NCI-H128 (cell line): ENCODE measurements at regions not wholly inside any gene's neighbourhood (a gene's known extent, or its start where the extent isn't known, plus 50 kb on each side); places are given as distances from the start of the nearest gene placed in this dataset.

Experiments used
- DNase-seq: peaks from one replicate; lab custom pipeline; 2025; ENCODE audit not compliant: unreplicated experiment; lab: John Stamatoyannopoulos, UW

- DNase-seq: no peak
Measured at GRCh38 chr22:27616033-27616432, 185.5 kb downstream of the MN1 start.

GRCh38 chr22:27617214-27617881, 184.2 kb downstream of the MN1 start:
- DNase-seq: no peak

- no peak for DNase-seq
Measured at GRCh38 chr22:27620367-27621154, 181.0 kb downstream of the MN1 start.

GRCh38 chr22:27621486-27622070, 180.0 kb downstream of the MN1 start:
- DNase-seq: no peak

- no peak for DNase-seq
Measured at GRCh38 chr22:27624042-27624441, 177.5 kb downstream of the MN1 start.

- DNase-seq: no peak
Measured at GRCh38 chr22:27624705-27625104, 176.9 kb downstream of the MN1 start.

GRCh38 chr22:27625769-27626674, 175.5 kb downstream of the MN1 start:
- DNase-seq: no peak

GRCh38 chr22:27626675-27627443, 174.7 kb downstream of the MN1 start:
- DNase-seq: no peak

GRCh38 chr22:27627444-27627833, 174.1 kb downstream of the MN1 start:
- no peak for DNase-seq

- DNase-seq: no peak
Measured at GRCh38 chr22:27627901-27628300, 173.7 kb downstream of the MN1 start.

GRCh38 chr22:27628341-27628740, 173.2 kb downstream of the MN1 start:
- DNase-seq: no peak

GRCh38 chr22:27628891-27629631, 172.5 kb downstream of the MN1 start:
- no peak for DNase-seq

- no peak for DNase-seq
Measured at GRCh38 chr22:27629908-27630673, 171.5 kb downstream of the MN1 start.

GRCh38 chr22:27630754-27631153, 170.8 kb downstream of the MN1 start:
- no peak for DNase-seq

GRCh38 chr22:27631641-27632040, 169.9 kb downstream of the MN1 start:
- DNase-seq: no peak

GRCh38 chr22:27632451-27633295, 168.9 kb downstream of the MN1 start:
- no peak for DNase-seq

- DNase-seq: no peak
Measured at GRCh38 chr22:27633296-27633871, 168.2 kb downstream of the MN1 start.
